A204.1 (cell line): ENCODE measurements at regions not wholly inside any gene's neighbourhood (a gene's known extent, or its start where the extent isn't known, plus 50 kb on each side); places are given as distances from the start of the nearest gene placed in this dataset.

Experiments
- FAIRE-seq: peaks from 2 replicates; lab custom pipeline; 2012; peaks lifted over from hg19 to GRCh38; lab: Jason Lieb, UNC

- FAIRE-seq: no peak
Measured at GRCh38 chr18:25962919-25963318, 127.5 kb downstream of the SS18 start.

GRCh38 chr18:25962176-25962575, 128.2 kb downstream of the SS18 start:
- FAIRE-seq: no peak

GRCh38 chr18:25957017-25957416, 133.4 kb downstream of the SS18 start:
- no peak for FAIRE-seq

- no peak for FAIRE-seq
Measured at GRCh38 chr18:25953111-25953510, 137.3 kb downstream of the SS18 start.

- FAIRE-seq: no peak
Measured at GRCh38 chr18:25950321-25950720, 140.1 kb downstream of the SS18 start.

GRCh38 chr18:25946540-25946939, 143.9 kb downstream of the SS18 start:
- FAIRE-seq: no peak

- FAIRE-seq: no peak
Measured at GRCh38 chr18:25935356-25935755, 155.1 kb downstream of the SS18 start.

- no peak for FAIRE-seq
Measured at GRCh38 chr18:25931126-25931525, 159.3 kb downstream of the SS18 start.

GRCh38 chr18:25929787-25930186, 160.6 kb downstream of the SS18 start:
- FAIRE-seq: no peak

- FAIRE-seq: no peak
Measured at GRCh38 chr18:25927830-25928229, 162.6 kb downstream of the SS18 start.

- FAIRE-seq: no peak
Measured at GRCh38 chr18:25923193-25923592, 167.2 kb downstream of the SS18 start.

GRCh38 chr18:25921677-25922421, 168.6 kb downstream of the SS18 start:
- FAIRE-seq: no peak

GRCh38 chr18:25915907-25916306, 174.5 kb downstream of the SS18 start:
- no peak for FAIRE-seq

- no peak for FAIRE-seq
Measured at GRCh38 chr18:25898965-25899364, 191.4 kb downstream of the SS18 start.

GRCh38 chr18:25896956-25897355, 193.5 kb downstream of the SS18 start:
- no peak for FAIRE-seq

- peak; percentile 96 for FAIRE-seq
Measured at GRCh38 chr18:25896178-25896780, 194.1 kb downstream of the SS18 start.

GRCh38 chr18:25895518-25895917, 194.9 kb downstream of the SS18 start:
- FAIRE-seq: no peak

GRCh38 chr18:25886283-25886682, 204.1 kb downstream of the SS18 start:
- FAIRE-seq: no peak

- no peak for FAIRE-seq
Measured at GRCh38 chr18:25883091-25883490, 207.3 kb downstream of the SS18 start.

- FAIRE-seq: no peak
Measured at GRCh38 chr18:25881149-25881548, 209.3 kb downstream of the SS18 start.

- FAIRE-seq: no peak
Measured at GRCh38 chr18:25880441-25880840, 210.0 kb downstream of the SS18 start.

- no peak for FAIRE-seq
Measured at GRCh38 chr18:25876330-25876948, 214.0 kb downstream of the SS18 start.

- no peak for FAIRE-seq
Measured at GRCh38 chr18:25875551-25876240, 214.7 kb downstream of the SS18 start.
